Small intestine (tissue), 7 donors: ENCODE measurements at regions not wholly inside any gene's neighbourhood (a gene's known extent, or its start where the extent isn't known, plus 50 kb on each side); places are given as distances from the start of the nearest gene placed in this dataset.
"Not testable (repeated sequence)": the region's sequence is repeated elsewhere in the genome, so short reads cannot be mapped to it uniquely, and the experiment has no call there.

ENCODE experiments used
- DNase-seq, 2 donors: peaks; one replicate each; pipeline versions ENCODE4 v3.0.0 to v3.0.0-alpha.2; 2013
- FAIRE-seq: peaks from 2 replicates; lab custom pipeline; 2012; peaks lifted over from hg19 to GRCh38; lab: Jason Lieb, UNC
- H3K27ac ChIP-seq, 3 donors: one replicate each; pipeline ENCODE4 v1.5.1; 2013; ENCODE audit warnings: low read length in 2 of 3, mild to moderate bottlenecking in 2 of 3, control low read depth in 1 of 3, inconsistent platforms in 1 of 3, low read depth in 1 of 3, moderate library complexity in 1 of 3
- H3K27me3 ChIP-seq, 3 donors: one replicate each; pipeline ENCODE4 v1.6.1; 2013; ENCODE audit warnings: low read length in 3 of 3, inconsistent platforms in 1 of 3; ENCODE audit not compliant: control insufficient read depth in 3 of 3, insufficient read depth in 3 of 3
- H3K36me3 ChIP-seq, 3 donors: one replicate each; pipeline ENCODE4 v1.6.1; 2013; ENCODE audit warnings: low read length in 3 of 3, inconsistent platforms in 1 of 3, low read depth in 1 of 3, mild to moderate bottlenecking in 1 of 3, moderate library complexity in 1 of 3; ENCODE audit not compliant: control insufficient read depth in 3 of 3, insufficient read depth in 2 of 3
- H3K4me1 ChIP-seq, 3 donors: one replicate each; pipeline ENCODE4 v1.6.1; 2013; ENCODE audit warnings: low read length in 2 of 3, inconsistent platforms in 1 of 3, low read depth in 1 of 3, mild to moderate bottlenecking in 1 of 3, moderate library complexity in 1 of 3; ENCODE audit not compliant: control insufficient read depth in 3 of 3, insufficient read depth in 2 of 3
- H3K4me3 ChIP-seq, 3 donors: one replicate each; pipeline ENCODE4 v1.5.1; 2013; ENCODE audit warnings: low read length in 3 of 3, control low read depth in 1 of 3, inconsistent platforms in 1 of 3, low read depth in 1 of 3, mild to moderate bottlenecking in 1 of 3, moderate library complexity in 1 of 3
- H3K9me3 ChIP-seq, 2 donors: one replicate each; pipeline ENCODE4 v1.6.1; 2013; ENCODE audit warnings: low read depth in 1 of 2, low read length in 1 of 2; ENCODE audit not compliant: control insufficient read depth in 2 of 2, insufficient read depth in 1 of 2
- WGBS, 3 donors: extraction: QIAGEN DNeasy Blood & Tissue Kit; methylation state at CpG; one replicate each; pipeline ENCODE4 v1.1.7; 2013; 5-methylcytosine and 5-hydroxymethylcytosine counted together
- donor health status: healthy with polysubstance abuse.
- donor health status: control.
- donor health status: control.
- donor health status: Bipolar disorder and iron deficiency.
- donor health status: healthy.

GRCh38 chr2:18961991-18962421, 372.6 kb upstream of the NT5C1B start:
- Histone ChIP-seq H3K27ac (no peak overlapping the region), H3K4me1 (no peaks in the 10 kb centered on the region), H3K27me3 (no peaks in the 10 kb centered on the region), H3K4me3 (no peak overlapping the region), H3K36me3 (no peaks in the 10 kb centered on the region), H3K9me3 (no peaks in the 10 kb centered on the region)
- DNase-seq, result no peak
- 88 to 93% (median 92%) methylated on average over 14 of the region's 14 CpGs for WGBS, 3 donors
- FAIRE-seq, result no peak

- H3K36me3 ChIP-seq, result no peaks in the 10 kb centered on the region
- H3K27me3 ChIP-seq, result no peaks in the 10 kb centered on the region
- FAIRE-seq (no peak), DNase-seq (no peak)
- H3K4me1 ChIP-seq, result no peaks in the 10 kb centered on the region
- no peaks in the 10 kb centered on the region for H3K9me3 ChIP-seq
- H3K27ac ChIP-seq, result no peak overlapping the region
- no peak overlapping the region for H3K4me3 ChIP-seq
These were observed 370.8 kb upstream of the NT5C1B start for GRCh38 chr2:18959952-18960717.

DNA sequence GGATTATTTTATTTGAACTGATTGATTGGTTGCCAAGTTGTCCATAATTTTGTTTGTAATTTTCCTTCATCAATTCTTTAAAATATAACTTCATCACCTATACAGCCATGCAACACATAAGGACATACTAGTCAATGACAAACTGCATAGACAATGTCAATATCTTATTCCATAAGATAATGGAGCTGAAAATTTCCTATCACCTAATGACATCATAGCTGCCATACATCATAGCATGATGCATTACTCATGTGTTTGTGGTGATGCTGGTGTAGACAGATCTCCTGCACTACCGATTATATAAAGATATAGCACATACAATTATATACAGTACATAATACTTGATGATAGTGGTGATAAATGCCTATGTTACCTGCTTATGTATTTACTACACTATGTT, 369.8 kb upstream of the NT5C1B start:
- Histone ChIP-seq H3K4me3 (no peak overlapping the region), H3K4me1 (no peaks in the 10 kb centered on the region), H3K36me3 (no peaks in the 10 kb centered on the region), H3K27ac (no peak overlapping the region), H3K9me3 (no peaks in the 10 kb centered on the region), H3K27me3 (no peaks in the 10 kb centered on the region)
- FAIRE-seq (no peak), DNase-seq (no peak)
- WGBS, 3 donors, result 89 to 100% (median 92%) methylated on average over 1 of the region's 1 CpG

DNA sequence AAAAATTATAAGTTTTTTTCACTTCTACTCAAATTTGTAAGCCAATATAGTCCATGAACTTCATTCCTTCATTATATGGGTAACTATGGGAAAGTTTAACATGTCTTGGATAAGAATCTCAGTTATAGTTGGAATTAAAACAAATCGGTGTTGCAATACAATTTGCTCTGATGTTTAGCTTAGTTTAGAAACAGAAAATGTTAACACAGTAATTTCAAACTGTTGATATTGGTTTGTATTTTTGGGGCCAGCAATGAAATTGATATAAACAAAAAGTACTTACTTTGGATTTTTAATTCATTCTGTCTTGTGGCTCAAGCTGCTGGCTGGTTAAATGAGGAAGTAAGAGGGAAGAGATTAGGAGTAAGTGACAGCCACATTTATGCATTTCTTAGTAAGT, 368.5 kb upstream of the NT5C1B start:
- Histone ChIP-seq H3K4me3 (no peak overlapping the region), H3K36me3 (no peaks in the 10 kb centered on the region), H3K4me1 (no peaks in the 10 kb centered on the region), H3K9me3 (no peaks in the 10 kb centered on the region), H3K27ac (no peak overlapping the region), H3K27me3 (no peaks in the 10 kb centered on the region)
- no peak for DNase-seq
- WGBS, 3 donors, result 65 to 95% (median 83%) methylated on average over 1 of the region's 1 CpG
- FAIRE-seq, result peak; percentile 49

DNA sequence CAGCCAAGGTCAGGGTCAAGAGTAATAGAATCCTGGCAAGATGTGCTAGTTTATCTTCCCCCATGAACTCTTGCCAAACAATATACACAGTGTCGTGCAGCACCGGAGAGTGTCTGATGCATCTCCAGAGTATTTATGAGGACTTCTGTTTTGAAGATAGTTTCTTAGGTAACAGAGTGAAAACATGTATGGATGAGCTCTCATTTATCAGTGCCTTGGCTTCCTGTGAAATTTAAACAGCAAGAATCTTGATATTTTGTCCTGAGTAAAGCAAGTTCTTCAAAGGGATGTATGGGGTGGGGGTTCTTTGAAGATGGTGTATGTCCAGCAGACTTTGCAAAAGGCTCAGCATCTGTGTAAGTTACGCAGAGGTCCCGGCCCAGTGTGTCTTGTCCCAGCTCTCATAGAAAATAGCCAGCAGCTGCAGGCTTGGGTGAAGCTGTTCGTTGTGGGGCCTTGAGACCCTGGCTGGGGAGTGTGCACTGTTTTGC, 361.0 kb upstream of the NT5C1B start:
- no peak for FAIRE-seq
- Histone ChIP-seq H3K9me3 (no peaks in the 10 kb centered on the region), H3K4me1 (no peaks in the 10 kb centered on the region), H3K4me3 (no peak overlapping the region), H3K27me3 (no peaks in the 10 kb centered on the region), H3K27ac (no peak overlapping the region), H3K36me3 (no peaks in the 10 kb centered on the region)
- WGBS, 3 donors, result 53 to 65% (median 53%) methylated on average over 5 of the region's 5 CpGs
- peak; percentile 3 to 36 for DNase-seq

DNA sequence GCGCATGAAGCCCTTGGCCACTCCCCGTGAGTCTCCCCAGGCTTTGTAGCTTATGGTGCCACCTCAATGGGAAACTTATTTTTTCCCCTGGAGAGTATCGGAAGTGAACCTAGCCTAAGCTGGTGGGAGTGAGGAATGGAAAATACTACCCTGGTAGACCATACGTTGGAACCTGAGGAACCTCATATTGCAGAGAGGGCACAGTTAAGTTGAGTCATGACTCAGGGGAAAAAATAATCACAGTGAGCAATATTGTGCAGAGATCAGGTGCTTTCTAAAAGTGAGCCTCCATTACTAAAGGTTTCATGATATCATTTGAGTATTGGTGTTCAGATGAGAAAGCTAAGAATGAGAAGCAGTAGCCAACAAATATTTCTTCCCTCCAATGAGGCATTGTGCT, 360.5 kb upstream of the NT5C1B start:
- H3K4me3 ChIP-seq, result no peak overlapping the region
- 85 to 93% (median 90%) methylated on average over 4 of the region's 4 CpGs for WGBS, 3 donors
- H3K27me3 ChIP-seq, result no peaks in the 10 kb centered on the region
- DNase-seq (no peak), FAIRE-seq (no peak)
- no peaks in the 10 kb centered on the region for H3K4me1 ChIP-seq
- no peaks in the 10 kb centered on the region for H3K9me3 ChIP-seq
- H3K27ac ChIP-seq, result no peak overlapping the region
- no peaks in the 10 kb centered on the region for H3K36me3 ChIP-seq

- Histone ChIP-seq H3K27me3 (no peaks in the 10 kb centered on the region), H3K36me3 (no peaks in the 10 kb centered on the region), H3K4me3 (no peak overlapping the region), H3K27ac (no peak overlapping the region), H3K9me3 (no peaks in the 10 kb centered on the region), H3K4me1 (no peaks in the 10 kb centered on the region)
- WGBS, 3 donors, result 66 to 78% (median 73%) methylated on average over 2 of the region's 2 CpGs
- DNase-seq (no peak), FAIRE-seq (no peak)
These were observed 350.8 kb upstream of the NT5C1B start for GRCh38 chr2:18940184-18940583.

DNA sequence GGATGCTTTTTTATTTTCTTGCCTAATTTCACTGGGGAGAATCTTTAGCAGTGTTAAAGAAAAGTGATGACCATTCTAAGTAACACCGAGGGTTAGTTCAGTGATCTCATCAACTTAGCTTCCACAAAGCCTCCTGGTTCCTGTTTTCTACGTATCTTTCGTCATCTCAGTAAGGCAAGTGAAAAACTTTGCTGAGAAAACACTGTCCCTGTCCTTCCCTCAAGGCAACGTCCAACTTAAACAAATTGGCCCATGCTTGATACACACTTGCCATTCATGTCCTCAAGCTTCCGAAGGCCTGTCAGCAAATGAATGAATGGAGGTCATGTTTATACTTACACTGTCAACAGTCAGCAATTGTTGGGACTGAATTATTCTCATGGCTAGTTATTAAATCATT, 350.4 kb upstream of the NT5C1B start:
- not testable (repeated sequence) for H3K27ac ChIP-seq, H3K36me3 ChIP-seq, H3K4me1 ChIP-seq, FAIRE-seq, H3K4me3 ChIP-seq, DNase-seq, H3K9me3 ChIP-seq, H3K27me3 ChIP-seq
- WGBS, 3 donors, result 63 to 81% (median 68%) methylated on average over 4 of the region's 5 CpGs

DNA sequence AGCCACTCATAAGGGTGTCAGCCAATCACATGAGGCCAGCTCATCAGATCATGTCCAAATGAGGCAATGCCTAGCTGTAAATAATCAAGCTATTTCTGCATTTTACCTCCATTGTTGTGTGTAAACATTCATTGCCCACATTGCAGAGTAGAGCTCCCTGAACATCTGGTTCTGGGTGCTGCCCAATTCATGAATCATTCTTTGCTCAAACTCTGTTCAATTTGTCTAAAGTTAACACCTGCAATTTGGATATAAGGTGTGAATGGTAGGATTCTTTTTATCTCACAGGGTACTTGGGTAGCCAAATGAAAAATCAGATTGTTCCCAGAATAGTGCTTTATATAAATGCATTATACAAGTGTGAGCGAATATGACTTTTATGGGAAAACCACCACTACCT, 345.5 kb upstream of the NT5C1B start:
- FAIRE-seq (no peak), DNase-seq (no peak)
- 88 to 93% (median 91%) methylated on average over 1 of the region's 1 CpG for WGBS, 3 donors
- H3K27me3 ChIP-seq, result no peaks in the 10 kb centered on the region
- H3K36me3 ChIP-seq, result no peaks in the 10 kb centered on the region
- no peaks in the 10 kb centered on the region for H3K9me3 ChIP-seq
- no peak overlapping the region for H3K27ac ChIP-seq
- H3K4me1 ChIP-seq, result no peaks in the 10 kb centered on the region
- H3K4me3 ChIP-seq, result no peak overlapping the region
